GM12878 (cell line): ENCODE measurements at regions not wholly inside any gene's neighbourhood (a gene's known extent, or its start where the extent isn't known, plus 50 kb on each side); places are given as distances from the start of the nearest gene placed in this dataset.

Source experiments
- ATAC-seq: fragments of 200-7000 bp; cut with Tn5 transposase; 3 replicates; pipeline ENCODE4 v1.9.1; 2020; ENCODE audit warnings: mild to moderate bottlenecking, moderate library complexity
- BruUV-seq: library from RNA; stranded (reverse); fragments of 400-500 nt; replicated peaks from 2 replicates; lab custom pipeline; 2021; lab: Mats Ljungman, UMichigan
- CTCF ChIA-PET: fragments of 300-600 bp; sonication (Branson Sonifier 250); formaldehyde crosslinking; extraction: SDS; loops from one replicate; lab custom pipeline; 2021; ENCODE audit warnings: inconsistent platforms; lab: Yijun Ruan, JAX
- POLR2A ChIA-PET: fragments of 350-600 bp; formaldehyde crosslinking; extraction: SDS; loops from one replicate; lab custom pipeline; 2021; ENCODE audit warnings: inconsistent platforms; lab: Charles Lee
- RAD21 ChIA-PET: fragments of 300-600 bp; sonication (Branson Sonifier 250); formaldehyde crosslinking; loops from one replicate; lab custom pipeline; 2023; ENCODE audit warnings: antibody characterized with exemption; ENCODE audit not compliant: unreplicated experiment; lab: Charles Lee
- SMC1A ChIA-PET: fragments of 300-600 bp; sonication (Branson Sonifier 250); formaldehyde crosslinking; loops from one replicate; lab custom pipeline; 2023; ENCODE audit not compliant: unreplicated experiment, uncharacterized antibody; lab: Charles Lee
- DNase-seq: peaks from one replicate; pipeline ENCODE4 v3.0.0-alpha.2; 2011; ENCODE audit warnings: low read depth, low spot score
- FAIRE-seq: peaks from 3 replicates; lab custom pipeline; 2011; peaks lifted over from hg19 to GRCh38; lab: Jason Lieb, UNC
- H2AFZ ChIP-seq: 2 replicates; pipeline ENCODE4 v1.6.0; 2011; ENCODE audit warnings: low read depth, low read length, control low read depth; ENCODE audit not compliant: control insufficient read depth
- H3K27ac ChIP-seq: 2 replicates; pipeline ENCODE4 v1.5.1; 2011; ENCODE audit warnings: control low read depth; ENCODE audit not compliant: control insufficient read depth, insufficient read depth
- H3K27me3 ChIP-seq, 2 experiments: replicated peaks in 1 of 2; 2 replicates each; pipeline versions ENCODE4 v1.6.0 to v1.6.1; 2011; ENCODE audit warnings: low read length in 1 of 2; ENCODE audit not compliant: control insufficient read depth in 2 of 2, insufficient read depth in 2 of 2
- H3K36me3 ChIP-seq, 2 experiments: 2 replicates each; pipeline ENCODE4 v1.5.1; 2011; ENCODE audit warnings: low read length in 1 of 2; ENCODE audit not compliant: control insufficient read depth in 2 of 2, insufficient read depth in 2 of 2
- H3K4me1 ChIP-seq: 2 replicates; pipeline ENCODE4 v1.6.1; 2011; ENCODE audit warnings: mild to moderate bottlenecking, low read length, moderate library complexity, mixed read lengths; ENCODE audit not compliant: control insufficient read depth, insufficient read depth
- H3K4me2 ChIP-seq: 2 replicates; pipeline ENCODE4 v1.6.0; 2011; ENCODE audit warnings: control low read depth; ENCODE audit not compliant: control insufficient read depth, insufficient read depth
- H3K4me3 ChIP-seq: fragments of 200-600 bp; sonication (generic); 2 replicates; pipeline ENCODE4 v1.5.1; 2016
- H3K79me2 ChIP-seq: 2 replicates; pipeline ENCODE4 v1.6.0; 2011; ENCODE audit warnings: low read length; ENCODE audit not compliant: control insufficient read depth, insufficient read depth
- H3K9ac ChIP-seq: 2 replicates; pipeline ENCODE4 v1.8.0; 2011; ENCODE audit warnings: low read length, control low read depth, mixed read lengths; ENCODE audit not compliant: control insufficient read depth, insufficient read depth
- H3K9me3 ChIP-seq: replicated peaks from 3 replicates; pipeline ENCODE4 v1.5.1; 2011; ENCODE audit warnings: mild to moderate bottlenecking, low read length; ENCODE audit not compliant: control insufficient read depth, insufficient read depth
- H4K20me1 ChIP-seq: 2 replicates; pipeline ENCODE4 v1.6.0; 2011; ENCODE audit not compliant: control insufficient read depth, insufficient read depth
- BHLHE40 ChIP-seq, 2 experiments: fragments of 450-650 bp in 1 of 2; IDR thresholded peaks; 2 replicates each; pipeline ENCODE4 v1.6.1; 2011 to 2017; ENCODE audit warnings: low read depth in 2 of 2, borderline replicate concordance in 1 of 2, improper control_type of control experiment in 1 of 2, low read length in 1 of 2, mild to moderate bottlenecking in 1 of 2
- CEBPB ChIP-seq, 2 experiments: fragments of 150-350 bp in 1 of 2; IDR thresholded peaks; 2 replicates each; pipeline ENCODE4 v1.6.1; 2012 to 2014; ENCODE audit warnings: low read depth in 2 of 2, low read length in 2 of 2, borderline replicate concordance in 1 of 2, inconsistent platforms in 1 of 2
- LARP7 ChIP-seq: fragments of 450-650 bp; IDR thresholded peaks from 2 replicates; pipeline ENCODE4 v1.6.1; 2017; ENCODE audit warnings: mild to moderate bottlenecking
- NR2F1 ChIP-seq: fragments of 450-650 bp; conservative IDR thresholded peaks from 2 replicates; pipeline ENCODE4 v1.6.1; 2017; ENCODE audit warnings: mild to moderate bottlenecking
- ZBED1 ChIP-seq: IDR thresholded peaks from 2 replicates; pipeline ENCODE4 v1.6.1; 2016; ENCODE audit warnings: borderline replicate concordance
- ZNF274 ChIP-seq: IDR thresholded peaks from one replicate; pipeline ENCODE4 v1.8.0; 2011; ENCODE audit not compliant: insufficient read length, insufficient read depth
- WGBS: methylation state at CpG from one replicate; pipeline ENCODE4 v1.1.6; 2016; ENCODE audit warnings: low lambda C conversion rate; ENCODE audit not compliant: insufficient replicate concordance, insufficient coverage; ENCODE audit errors: missing lambda C conversion rate; 5-methylcytosine and 5-hydroxymethylcytosine counted together
- in situ Hi-C: fragments of 300-500 bp; cut with MboI; formaldehyde crosslinking; loops from 9 replicates; pipeline ENCODE4 v1.14.3; 2018; ENCODE audit warnings: mixed read lengths
- intact Hi-C: fragments of 100-400 bp; cut with micrococcal nuclease; formaldehyde crosslinking; loops from one replicate; pipeline ENCODE4 v1.14.2; 2022; ENCODE audit not compliant: unreplicated experiment
- TF ChIP-seq, protein P1 (sequence below): fragments of 150-350 bp; IDR thresholded peaks from 2 replicates; pipeline ENCODE4 v1.6.1; 2016; ENCODE audit warnings: low read depth, low read length
- TF ChIP-seq, protein P2 (sequence below): fragments of 450-650 bp; conservative IDR thresholded peaks from 2 replicates; pipeline ENCODE4 v1.6.1; 2017; ENCODE audit warnings: mild to moderate bottlenecking, moderate library complexity

DNA sequence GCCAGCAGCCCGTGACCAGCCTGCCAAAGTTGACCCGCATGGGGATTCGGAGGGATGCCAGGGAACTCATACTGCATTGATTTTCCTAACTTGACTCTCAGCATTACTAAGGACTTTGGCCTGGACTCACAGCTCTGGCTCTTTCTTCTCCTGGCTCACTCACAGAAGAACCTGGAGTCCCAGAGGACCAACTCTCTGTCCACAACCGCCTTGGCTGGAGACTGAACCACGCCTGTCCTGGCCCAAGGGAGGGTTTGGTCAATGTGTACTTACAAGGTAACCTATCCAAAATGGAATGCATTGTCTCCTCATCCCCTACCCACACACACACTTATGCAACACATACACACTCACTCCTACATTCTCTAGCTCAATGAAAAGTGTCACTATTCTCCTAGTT is 135.6 kb upstream of the KLHL29 start:
- Histone ChIP-seq H3K27ac (no peak overlapping the region), H3K4me2 (no peak overlapping the region), H3K9me3 (no peaks in the 10 kb centered on the region), H2AFZ (no peak overlapping the region), H3K36me3 (no peaks in the 10 kb centered on the region), H3K9ac (no peak overlapping the region), H3K4me1 (no peaks in the 10 kb centered on the region), H3K79me2 (no peaks in the 10 kb centered on the region), H3K4me3 (no peak overlapping the region), H3K27me3 (peaks cover 0 to 3% of the 10 kb centered on the region in 2 experiments; a peak in 1 of 4 replicates), H4K20me1 (no peaks in the 10 kb centered on the region)
- BruUV-seq = no TSS peak
- ATAC-seq (no peak), FAIRE-seq (no peak), DNase-seq (no peak)
- POLR2A ChIA-PET = no interaction called here
- RAD21 ChIA-PET = no interaction called here
- CTCF ChIA-PET = no interaction called here
- in situ Hi-C loops (no loop called here), intact Hi-C loops (no loop called here)
- TF ChIP-seq BHLHE40 (IDR thresholded peaks at IDR 0.05; ENCODE audit: borderline replicate concordance in 1 of 2, low read depth in 2 of 2, low read length in 1 of 2) (no peak), NR2F1 (no peak), CEBPB (IDR thresholded peaks at IDR 0.05; ENCODE audit: borderline replicate concordance in 1 of 2, low read depth in 2 of 2, low read length in 2 of 2) (no peak), LARP7 (no peak), ZNF274 (no peak), ZBED1 (no peak)
- TF ChIP-seq, protein P1, sequence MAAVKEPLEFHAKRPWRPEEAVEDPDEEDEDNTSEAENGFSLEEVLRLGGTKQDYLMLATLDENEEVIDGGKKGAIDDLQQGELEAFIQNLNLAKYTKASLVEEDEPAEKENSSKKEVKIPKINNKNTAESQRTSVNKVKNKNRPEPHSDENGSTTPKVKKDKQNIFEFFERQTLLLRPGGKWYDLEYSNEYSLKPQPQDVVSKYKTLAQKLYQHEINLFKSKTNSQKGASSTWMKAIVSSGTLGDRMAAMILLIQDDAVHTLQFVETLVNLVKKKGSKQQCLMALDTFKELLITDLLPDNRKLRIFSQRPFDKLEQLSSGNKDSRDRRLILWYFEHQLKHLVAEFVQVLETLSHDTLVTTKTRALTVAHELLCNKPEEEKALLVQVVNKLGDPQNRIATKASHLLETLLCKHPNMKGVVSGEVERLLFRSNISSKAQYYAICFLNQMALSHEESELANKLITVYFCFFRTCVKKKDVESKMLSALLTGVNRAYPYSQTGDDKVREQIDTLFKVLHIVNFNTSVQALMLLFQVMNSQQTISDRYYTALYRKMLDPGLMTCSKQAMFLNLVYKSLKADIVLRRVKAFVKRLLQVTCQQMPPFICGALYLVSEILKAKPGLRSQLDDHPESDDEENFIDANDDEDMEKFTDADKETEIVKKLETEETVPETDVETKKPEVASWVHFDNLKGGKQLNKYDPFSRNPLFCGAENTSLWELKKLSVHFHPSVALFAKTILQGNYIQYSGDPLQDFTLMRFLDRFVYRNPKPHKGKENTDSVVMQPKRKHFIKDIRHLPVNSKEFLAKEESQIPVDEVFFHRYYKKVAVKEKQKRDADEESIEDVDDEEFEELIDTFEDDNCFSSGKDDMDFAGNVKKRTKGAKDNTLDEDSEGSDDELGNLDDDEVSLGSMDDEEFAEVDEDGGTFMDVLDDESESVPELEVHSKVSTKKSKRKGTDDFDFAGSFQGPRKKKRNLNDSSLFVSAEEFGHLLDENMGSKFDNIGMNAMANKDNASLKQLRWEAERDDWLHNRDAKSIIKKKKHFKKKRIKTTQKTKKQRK = no peak
- TF ChIP-seq, protein P2, sequence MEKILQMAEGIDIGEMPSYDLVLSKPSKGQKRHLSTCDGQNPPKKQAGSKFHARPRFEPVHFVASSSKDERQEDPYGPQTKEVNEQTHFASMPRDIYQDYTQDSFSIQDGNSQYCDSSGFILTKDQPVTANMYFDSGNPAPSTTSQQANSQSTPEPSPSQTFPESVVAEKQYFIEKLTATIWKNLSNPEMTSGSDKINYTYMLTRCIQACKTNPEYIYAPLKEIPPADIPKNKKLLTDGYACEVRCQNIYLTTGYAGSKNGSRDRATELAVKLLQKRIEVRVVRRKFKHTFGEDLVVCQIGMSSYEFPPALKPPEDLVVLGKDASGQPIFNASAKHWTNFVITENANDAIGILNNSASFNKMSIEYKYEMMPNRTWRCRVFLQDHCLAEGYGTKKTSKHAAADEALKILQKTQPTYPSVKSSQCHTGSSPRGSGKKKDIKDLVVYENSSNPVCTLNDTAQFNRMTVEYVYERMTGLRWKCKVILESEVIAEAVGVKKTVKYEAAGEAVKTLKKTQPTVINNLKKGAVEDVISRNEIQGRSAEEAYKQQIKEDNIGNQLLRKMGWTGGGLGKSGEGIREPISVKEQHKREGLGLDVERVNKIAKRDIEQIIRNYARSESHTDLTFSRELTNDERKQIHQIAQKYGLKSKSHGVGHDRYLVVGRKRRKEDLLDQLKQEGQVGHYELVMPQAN = no peak
- WGBS = 52% methylated on average over 5 of the region's 5 CpGs
- SMC1A ChIA-PET = no interaction called here
